Neuronal stem cell (in vitro differentiated cells): ENCODE measurements at regions not wholly inside any gene's neighbourhood (a gene's known extent, or its start where the extent isn't known, plus 50 kb on each side); places are given as distances from the start of the nearest gene placed in this dataset.

ENCODE experiments used
- DNase-seq: peaks from one replicate; pipeline ENCODE4 v3.0.0-alpha.2; 2013; ENCODE audit warnings: low spot score
- H2AFZ ChIP-seq: one replicate; pipeline ENCODE4 v1.6.1; 2013; ENCODE audit warnings: mild to moderate bottlenecking, low read length, inconsistent platforms
- H2AK5ac ChIP-seq: 2 replicates; pipeline ENCODE4 v1.6.1; 2013; ENCODE audit warnings: low read depth, mild to moderate bottlenecking, inconsistent platforms, low read length, moderate library complexity, mixed read lengths
- H2BK120ac ChIP-seq: 2 replicates; pipeline ENCODE4 v1.6.1; 2013; ENCODE audit warnings: low read depth, mild to moderate bottlenecking, inconsistent platforms, low read length, moderate library complexity, mixed read lengths
- H2BK12ac ChIP-seq: one replicate; pipeline ENCODE4 v1.6.1; 2013; ENCODE audit warnings: low read length, inconsistent platforms
- H2BK15ac ChIP-seq: 2 replicates; pipeline ENCODE4 v1.6.1; 2013; ENCODE audit warnings: mild to moderate bottlenecking, low read length, inconsistent platforms, mixed read lengths
- H2BK5ac ChIP-seq: one replicate; pipeline ENCODE4 v1.6.1; 2013; ENCODE audit warnings: inconsistent platforms, mild to moderate bottlenecking, low read length, moderate library complexity
- H3K14ac ChIP-seq: one replicate; pipeline ENCODE4 v1.6.1; 2013; ENCODE audit warnings: low read length, inconsistent platforms
- H3K18ac ChIP-seq: 2 replicates; pipeline ENCODE4 v1.6.1; 2013; ENCODE audit warnings: low read length, inconsistent platforms
- H3K23ac ChIP-seq: 2 replicates; pipeline ENCODE4 v1.6.1; 2013; ENCODE audit warnings: low read depth, mild to moderate bottlenecking, mixed read lengths, low read length, inconsistent platforms; ENCODE audit not compliant: poor library complexity
- H3K27ac ChIP-seq: replicated peaks from 3 replicates; pipeline ENCODE4 v1.5.1; 2013; ENCODE audit warnings: low read length, inconsistent platforms
- H3K27me3 ChIP-seq, 3 experiments: 2 replicates each; pipeline ENCODE4 v1.6.1; 2013; ENCODE audit warnings: low read length in 3 of 3, mild to moderate bottlenecking in 2 of 3, inconsistent platforms in 1 of 3, low read depth in 1 of 3, mixed read lengths in 1 of 3, moderate library complexity in 1 of 3; ENCODE audit not compliant: control insufficient read depth in 3 of 3, insufficient read depth in 3 of 3
- H3K36me3 ChIP-seq, 2 donors: replicated peaks in 1 of 2; 2 replicates each; pipeline ENCODE4 v1.6.1; 2013; ENCODE audit warnings: low read length in 2 of 2; ENCODE audit not compliant: control insufficient read depth in 2 of 2, insufficient read depth in 2 of 2
- H3K4ac ChIP-seq: 2 replicates; pipeline ENCODE4 v1.6.1; 2013; ENCODE audit warnings: inconsistent platforms, mild to moderate bottlenecking, low read length, moderate library complexity
- H3K4me1 ChIP-seq, 2 donors: 1 replicate in 1 of 2; 2 replicates in 1 of 2; pipeline ENCODE4 v1.6.1; 2013; ENCODE audit warnings: low read length in 2 of 2, low read depth in 1 of 2; ENCODE audit not compliant: control insufficient read depth in 2 of 2, insufficient read depth in 1 of 2
- H3K4me2 ChIP-seq: one replicate; pipeline ENCODE4 v1.6.1; 2013; ENCODE audit warnings: mild to moderate bottlenecking, low read length, inconsistent platforms; ENCODE audit not compliant: insufficient read depth, poor library complexity, severe bottlenecking
- H3K4me3 ChIP-seq, 2 donors: 2 replicates each; pipeline ENCODE4 v1.5.1; 2013; ENCODE audit warnings: low read length in 2 of 2, mild to moderate bottlenecking in 2 of 2, inconsistent platforms in 1 of 2, moderate library complexity in 1 of 2
- H3K79me1 ChIP-seq: one replicate; pipeline ENCODE4 v1.6.1; 2013; ENCODE audit warnings: low read depth, mild to moderate bottlenecking, inconsistent platforms, low read length, moderate library complexity
- H3K9ac ChIP-seq: one replicate; pipeline ENCODE4 v1.6.1; 2013; ENCODE audit warnings: mild to moderate bottlenecking, low read depth, low read length, inconsistent platforms; ENCODE audit not compliant: poor library complexity
- H3K9me3 ChIP-seq, 2 donors: replicated peaks in 1 of 2; 2 replicates each; pipeline versions ENCODE3 to v1.6.1; 2013; ENCODE audit warnings: low read length in 2 of 2, mild to moderate bottlenecking in 2 of 2, inconsistent platforms in 1 of 2, low read depth in 1 of 2, mixed read lengths in 1 of 2, moderate library complexity in 1 of 2; ENCODE audit not compliant: control insufficient read depth in 2 of 2, insufficient read depth in 1 of 2
- H4K8ac ChIP-seq: one replicate; pipeline ENCODE4 v1.6.1; 2013; ENCODE audit warnings: low read depth, mild to moderate bottlenecking, inconsistent platforms, low read length, moderate library complexity
- H4K91ac ChIP-seq: one replicate; pipeline ENCODE4 v1.6.1; 2013; ENCODE audit warnings: low read length, low read depth, mild to moderate bottlenecking, inconsistent platforms; ENCODE audit not compliant: poor library complexity
- WGBS, 2 donors: extraction: QIAGEN DNeasy Blood & Tissue Kit; methylation state at CpG; one replicate each; pipeline ENCODE4 v1.1.7; 2013; ENCODE audit warnings: missing lambda C conversion rate in 2 of 2, mixed read lengths in 1 of 2; ENCODE audit not compliant: insufficient read length in 2 of 2, insufficient replicate concordance in 1 of 2; ENCODE audit errors: extremely low coverage in 2 of 2; 5-methylcytosine and 5-hydroxymethylcytosine counted together

- Histone ChIP-seq H3K36me3 (no peaks in the 10 kb centered on the region), H3K9ac (no peak overlapping the region), H2BK5ac (no peak overlapping the region), H3K14ac (no peak overlapping the region), H2BK12ac (no peak overlapping the region), H3K27ac (no peak overlapping the region), H3K18ac (no peak overlapping the region), H3K79me1 (no peaks in the 10 kb centered on the region), H3K23ac (no peak overlapping the region), H2AFZ (no peak overlapping the region), H3K27me3 (no peaks in the 10 kb centered on the region), H2AK5ac (no peak overlapping the region), H3K4me2 (no peak overlapping the region), H4K91ac (no peak overlapping the region), H2BK15ac (no peak overlapping the region), H3K4me3 (no peak overlapping the region), H3K9me3 (no peaks in the 10 kb centered on the region), H3K4ac (no peak overlapping the region), H2BK120ac (no peak overlapping the region), H4K8ac (no peak overlapping the region), H3K4me1 (peaks cover 3 to 4% of the 10 kb centered on the region in 2 donors)
- no CpG with 5 or more reads among the region's 4 CpGs for WGBS, 2 donors
- no peak for DNase-seq
These were observed 207.0 kb upstream of the FAM9B start for GRCh38 chrX:9240956-9241355.

DNA sequence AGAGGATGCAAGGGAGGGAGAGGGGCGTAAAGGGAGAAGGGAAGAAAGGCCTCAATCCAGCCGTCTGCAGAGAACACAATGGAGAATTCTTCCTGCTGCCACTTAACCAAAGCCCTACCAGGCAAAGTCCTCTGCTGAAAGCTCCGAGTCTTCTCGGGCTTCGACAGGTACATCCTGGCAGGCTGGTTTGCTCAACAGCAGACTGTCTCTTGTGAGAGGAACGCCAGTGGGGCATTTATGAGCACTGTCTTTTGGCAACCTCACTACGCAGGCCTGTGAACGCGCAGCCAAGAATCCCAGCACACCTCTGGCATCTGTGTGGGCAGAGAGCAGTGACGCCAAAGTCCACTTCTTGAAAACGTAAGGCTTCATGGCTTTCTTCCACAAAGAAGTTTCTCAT, 207.5 kb upstream of the FAM9B start:
- Histone ChIP-seq H2BK15ac (no peak overlapping the region), H3K27ac (no peak overlapping the region), H3K14ac (peak overlapping the region; percentile 21), H3K9ac (no peak overlapping the region), H4K8ac (no peak overlapping the region), H3K27me3 (no peaks in the 10 kb centered on the region), H2AFZ (no peak overlapping the region), H3K36me3 (no peaks in the 10 kb centered on the region), H3K79me1 (no peaks in the 10 kb centered on the region), H4K91ac (no peak overlapping the region), H3K9me3 (no peaks in the 10 kb centered on the region), H3K4me2 (no peak overlapping the region), H3K4ac (no peak overlapping the region), H2BK12ac (no peak overlapping the region), H2BK120ac (no peak overlapping the region), H3K23ac (no peak overlapping the region), H2AK5ac (no peak overlapping the region), H2BK5ac (no peak overlapping the region), H3K4me3 (no peak overlapping the region), H3K4me1 (peaks cover 3 to 4% of the 10 kb centered on the region in 2 donors), H3K18ac (no peak overlapping the region)
- WGBS, 2 donors, result no CpG with 5 or more reads among the region's 11 CpGs
- no peak for DNase-seq

DNA sequence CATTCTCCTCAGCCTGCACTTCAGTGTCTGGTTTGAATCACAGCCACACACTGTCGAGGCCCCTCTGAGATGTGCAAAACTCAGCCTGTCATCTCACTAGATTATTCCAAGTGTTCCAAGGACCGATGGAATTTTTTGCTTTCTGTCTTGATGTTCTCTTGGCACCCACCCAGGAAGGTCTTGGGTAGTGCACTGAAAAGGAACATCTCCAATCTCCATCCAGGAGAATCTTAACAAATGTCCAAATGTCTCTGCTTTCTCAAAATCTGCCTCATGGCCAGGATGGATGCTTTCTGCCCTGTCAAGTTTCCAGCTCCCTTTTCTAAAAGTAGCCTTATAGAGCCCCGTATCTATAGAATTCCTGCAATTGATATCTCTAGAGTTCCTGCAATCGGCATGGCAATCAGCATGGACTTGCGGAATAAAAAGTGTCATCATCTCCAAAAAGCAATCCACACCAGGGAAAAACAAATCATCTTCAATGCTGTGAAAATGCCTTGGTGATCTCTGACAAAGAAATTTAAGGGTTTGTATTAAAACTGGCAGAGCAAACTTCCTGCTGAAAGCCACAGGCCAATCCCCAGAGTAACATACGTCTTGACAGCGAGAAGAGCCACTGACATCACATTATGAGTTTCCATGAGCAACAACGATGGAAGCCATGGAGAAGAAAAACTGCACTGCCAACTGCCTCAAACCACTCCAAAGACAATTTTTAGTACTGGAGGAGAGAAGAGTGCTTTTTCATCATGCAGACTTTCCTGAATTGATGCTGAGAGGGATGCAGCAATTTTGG, 215.3 kb upstream of the FAM9B start:
- no peak overlapping the region for H2BK120ac ChIP-seq
- H3K4ac ChIP-seq, result no peak overlapping the region
- H3K9ac ChIP-seq, result no peak overlapping the region
- no peak overlapping the region for H4K8ac ChIP-seq
- DNase-seq, result no peak
- no peak overlapping the region for H3K4me3 ChIP-seq
- no peak overlapping the region for H3K23ac ChIP-seq
- no peak overlapping the region for H2AK5ac ChIP-seq
- WGBS, 2 donors, result no CpG with 5 or more reads among the region's 8 CpGs
- no peak overlapping the region for H2BK12ac ChIP-seq
- H3K36me3 ChIP-seq, result no peaks in the 10 kb centered on the region
- H3K4me1 ChIP-seq, result peaks cover 1 to 3% of the 10 kb centered on the region in 2 donors
- H3K14ac ChIP-seq, result no peak overlapping the region
- no peaks in the 10 kb centered on the region for H3K27me3 ChIP-seq
- no peak overlapping the region for H3K18ac ChIP-seq
- H3K79me1 ChIP-seq, result no peaks in the 10 kb centered on the region
- no peaks in the 10 kb centered on the region for H3K9me3 ChIP-seq
- H2AFZ ChIP-seq, result no peak overlapping the region
- H3K27ac ChIP-seq, result no peak overlapping the region
- H2BK5ac ChIP-seq, result no peak overlapping the region
- no peak overlapping the region for H4K91ac ChIP-seq
- no peak overlapping the region for H2BK15ac ChIP-seq
- no peak overlapping the region for H3K4me2 ChIP-seq

DNA sequence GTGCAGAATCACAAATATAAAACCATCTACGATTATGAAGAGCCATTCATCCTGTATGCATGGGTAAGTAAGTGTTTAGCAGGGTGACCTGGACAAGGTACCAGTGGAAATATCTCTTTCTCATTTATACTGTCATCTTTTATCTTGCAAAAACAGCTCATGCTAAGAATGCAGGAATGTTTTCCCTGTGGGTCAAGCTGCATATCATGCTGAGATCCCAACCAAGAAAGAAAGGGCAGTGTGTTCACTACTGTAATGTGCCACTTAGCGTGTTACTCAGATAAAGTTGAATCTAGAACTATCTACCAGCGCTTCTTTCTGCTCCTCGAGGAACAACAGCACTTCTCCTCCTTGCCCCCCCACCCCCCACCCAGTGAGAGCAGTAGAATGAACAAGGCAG, 212.7 kb upstream of the TBL1X start:
- no peaks in the 10 kb centered on the region for H3K27me3 ChIP-seq
- no peaks in the 10 kb centered on the region for H3K36me3 ChIP-seq
- H3K14ac ChIP-seq, result no peak overlapping the region
- H2AFZ ChIP-seq, result no peak overlapping the region
- no peak for DNase-seq
- no peak overlapping the region for H3K18ac ChIP-seq
- H2AK5ac ChIP-seq, result no peak overlapping the region
- no peak overlapping the region for H2BK12ac ChIP-seq
- H3K9ac ChIP-seq, result no peak overlapping the region
- no peak overlapping the region for H3K23ac ChIP-seq
- no CpG with 5 or more reads among the region's 4 CpGs for WGBS, 2 donors
- no peak overlapping the region for H3K4ac ChIP-seq
- no peak overlapping the region for H3K27ac ChIP-seq
- H3K9me3 ChIP-seq, result no peaks in the 10 kb centered on the region
- no peak overlapping the region for H3K4me2 ChIP-seq
- no peaks in the 10 kb centered on the region for H3K79me1 ChIP-seq
- no peak overlapping the region for H2BK15ac ChIP-seq
- no peak overlapping the region for H2BK5ac ChIP-seq
- no peak overlapping the region for H4K91ac ChIP-seq
- no peaks in the 10 kb centered on the region for H3K4me1 ChIP-seq
- no peak overlapping the region for H4K8ac ChIP-seq
- no peak overlapping the region for H2BK120ac ChIP-seq
- no peak overlapping the region for H3K4me3 ChIP-seq
